ENCODE measurements at regions not wholly inside any gene's neighbourhood (a gene's known extent, or its start where the extent isn't known, plus 50 kb on each side); places are given as distances from the start of the nearest gene placed in this dataset.

DNA sequence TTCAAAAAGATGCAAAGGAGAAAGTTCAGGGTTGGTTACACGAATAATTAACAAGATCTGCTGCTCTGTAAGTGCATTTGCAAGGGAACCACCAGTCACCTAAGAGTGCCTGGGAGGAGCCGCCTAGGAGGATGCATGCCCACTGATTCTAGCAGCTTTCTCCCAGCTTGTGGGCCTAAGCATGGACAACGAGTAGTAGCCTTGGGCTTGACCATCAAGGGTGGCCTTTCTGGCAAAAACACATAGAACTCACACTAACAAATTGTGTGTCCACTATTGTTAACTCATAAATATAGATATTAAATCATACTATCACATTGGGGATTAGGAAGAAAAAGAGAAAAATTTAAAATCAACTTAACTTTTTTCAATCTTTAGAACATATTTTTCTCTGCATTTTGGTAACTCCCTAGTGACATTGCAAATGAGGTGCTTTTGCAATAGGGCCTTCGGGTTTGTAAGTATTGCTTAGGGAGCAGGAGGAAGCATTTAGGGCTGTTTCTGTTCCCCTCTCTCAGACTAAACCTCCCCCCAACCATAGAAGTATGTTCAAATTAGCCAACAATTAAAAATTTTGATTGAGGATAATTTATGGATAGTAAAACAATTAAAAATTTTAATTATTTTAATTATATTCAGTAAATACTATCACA, 57.3 kb upstream of the CEP295 start:
- Histone ChIP-seq H2AFZ (ENCODE audit: low read length) (no peak overlapping the region), H2BK120ac (replicated peaks; ENCODE audit: low read depth, low read length) (no peak overlapping the region), H3K79me2 (ENCODE audit: control insufficient read depth in 1 of 2, insufficient read depth in 2 of 2, low read length in 2 of 2) (no peaks in the 10 kb centered on the region), H3K4ac (replicated peaks; ENCODE audit: insufficient read length, low read depth, low read length) (no peak overlapping the region), H3K27me3 (replicated peaks in 1 of 4; ENCODE audit: control insufficient read depth in 3 of 4, extremely low read depth in 1 of 4, insufficient read depth in 3 of 4, low read length in 3 of 4) (no peaks in the 10 kb centered on the region; a peak in 1 of 7 replicates), H2BK12ac (ENCODE audit: low read depth, low read length) (no peak overlapping the region), H3K18ac (ENCODE audit: extremely low read depth, low read length) (no peak overlapping the region), H2BK15ac (ENCODE audit: low read length) (0 out of 2 replicates have a peak overlapping the region, but pooled peaks have one; percentile 77), H4K20me1 (replicated peaks in 1 of 2; ENCODE audit: control insufficient read depth in 1 of 2, insufficient read depth in 2 of 2, low read length in 2 of 2) (no peaks in the 10 kb centered on the region), H3K23me2 (ENCODE audit: low read depth, low read length) (no peaks in the 10 kb centered on the region), H4K5ac (ENCODE audit: insufficient read length, low read depth, low read length) (no peak overlapping the region), H2BK5ac (ENCODE audit: low read depth, low read length) (no peak overlapping the region), H3K36me3 (ENCODE audit: control insufficient read depth in 2 of 4, insufficient read depth in 4 of 4, low read length in 3 of 4) (no peaks in the 10 kb centered on the region), H2BK20ac (ENCODE audit: low read length) (no peak overlapping the region), H3K4me3 (ENCODE audit: extremely low read depth in 1 of 4, insufficient read depth in 2 of 4, low read depth in 3 of 4, low read length in 4 of 4) (no peak overlapping the region), H3K9me3 (ENCODE audit: insufficient read depth in 2 of 2, low read depth in 1 of 2, low read length in 1 of 2) (no peaks in the 10 kb centered on the region), H2AK5ac (ENCODE audit: low read depth, low read length) (no peak overlapping the region), H3K14ac (ENCODE audit: insufficient read length) (no peak overlapping the region), H4K8ac (ENCODE audit: extremely low read depth, insufficient read depth, low read length) (no peak overlapping the region), H3K27ac (ENCODE audit: low read depth, low read length) (no peak overlapping the region), H3K4me2 (ENCODE audit: insufficient read depth in 1 of 2, low read depth in 2 of 2, low read length in 2 of 2) (no peak overlapping the region), H3K79me1 (ENCODE audit: low read depth, low read length) (no peaks in the 10 kb centered on the region), H3K23ac (ENCODE audit: insufficient read length) (no peak overlapping the region), H4K91ac (replicated peaks; ENCODE audit: insufficient read length, low read length) (no peak overlapping the region), H3K9ac (replicated peaks in 1 of 4; ENCODE audit: extremely low read depth in 1 of 4, low read depth in 3 of 4, low read length in 3 of 4) (no peak overlapping the region), H3K4me1 (replicated peaks in 1 of 4; ENCODE audit: control insufficient read depth in 3 of 4, insufficient read depth in 4 of 4, low read length in 3 of 4) (peaks cover 0 to 9% (median 4%) of the 10 kb centered on the region in 4 experiments; a peak in 4 of 7 replicates), H3K56ac (replicated peaks; ENCODE audit: insufficient read length, low read depth, low read length) (no peak overlapping the region)
- DNase-seq (ENCODE audit: low read depth in 1 of 2, low spot score in 2 of 2) (no peak), FAIRE-seq (no peak)
- WGBS, 2 experiments (ENCODE audit: extremely low coverage in 1 of 2, insufficient coverage in 1 of 2, insufficient read length in 1 of 2, insufficient replicate concordance in 2 of 2, low coverage in 1 of 2, low lambda C conversion rate in 2 of 2, missing lambda C conversion rate in 1 of 2) = 81% methylated on average over 4 of the region's 4 CpGs; no CpG with 5 or more reads in 1 of the 2 experiments
- TF ChIP-seq GABPA (IDR thresholded peaks at IDR 0.05; ENCODE audit: borderline replicate concordance, insufficient read depth, low read length) = no peak
- CTCF ChIA-PET (ENCODE audit: partially characterized antibody) = interaction anchor here (0.5 to 0.7 kb wide), 2 partner anchors 161 to 571 kb away, joined by 3 read pairs; no protein-coding TSS in a partner anchor
- POLR2A ChIA-PET (ENCODE audit: partially characterized antibody) = no interaction called here

All from H1 (cell line).